GM18868 (cell line): ENCODE measurements at regions not wholly inside any gene's neighbourhood (a gene's known extent, or its start where the extent isn't known, plus 50 kb on each side); places are given as distances from the start of the nearest gene placed in this dataset.

Experiments
- ATAC-seq: cut with Tn5 transposase; IDR thresholded peaks from one replicate; pipeline ENCODE4 v1.9.1; 2021; ENCODE audit warnings: mild to moderate bottlenecking, moderate library complexity; ENCODE audit not compliant: unreplicated experiment

DNA sequence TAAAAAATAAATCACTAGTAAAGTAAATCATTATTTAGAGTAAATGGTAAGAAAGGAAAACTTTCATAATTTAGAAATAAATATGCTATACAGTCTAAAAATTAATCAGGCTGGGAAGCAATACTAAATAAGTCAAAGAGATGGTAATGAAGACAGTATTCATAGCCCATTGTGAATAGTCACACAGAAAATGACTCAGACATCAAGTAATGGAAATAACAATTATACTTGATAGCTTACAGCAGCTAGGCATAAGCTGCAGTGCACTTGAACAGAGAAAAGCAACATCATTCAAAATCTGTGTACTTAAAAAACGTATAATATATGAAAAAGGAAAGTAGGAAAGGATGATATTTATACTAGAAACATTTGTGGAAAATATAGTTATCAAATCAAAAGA, 642.5 kb upstream of the GNPDA2 start:
- no peak for ATAC-seq

DNA sequence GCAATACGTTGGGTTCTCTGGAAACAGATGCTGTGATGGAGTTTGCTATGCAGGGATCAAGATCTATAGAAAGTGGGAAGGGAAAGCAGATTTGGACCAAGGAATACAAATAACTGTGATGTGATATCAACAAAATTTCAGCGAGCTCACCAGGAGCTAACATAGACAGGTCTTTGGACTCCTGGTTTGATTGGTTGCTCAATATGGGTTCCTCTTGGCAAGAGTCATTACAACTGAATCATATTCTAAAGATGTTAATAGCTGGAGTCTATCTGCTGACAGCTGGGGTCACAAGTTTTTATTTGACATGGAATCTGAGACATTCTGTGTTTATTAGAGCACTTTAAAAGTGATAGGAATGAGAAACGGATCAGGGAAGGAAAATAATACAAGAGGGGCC, 637.6 kb upstream of the GNPDA2 start:
- no peak for ATAC-seq

DNA sequence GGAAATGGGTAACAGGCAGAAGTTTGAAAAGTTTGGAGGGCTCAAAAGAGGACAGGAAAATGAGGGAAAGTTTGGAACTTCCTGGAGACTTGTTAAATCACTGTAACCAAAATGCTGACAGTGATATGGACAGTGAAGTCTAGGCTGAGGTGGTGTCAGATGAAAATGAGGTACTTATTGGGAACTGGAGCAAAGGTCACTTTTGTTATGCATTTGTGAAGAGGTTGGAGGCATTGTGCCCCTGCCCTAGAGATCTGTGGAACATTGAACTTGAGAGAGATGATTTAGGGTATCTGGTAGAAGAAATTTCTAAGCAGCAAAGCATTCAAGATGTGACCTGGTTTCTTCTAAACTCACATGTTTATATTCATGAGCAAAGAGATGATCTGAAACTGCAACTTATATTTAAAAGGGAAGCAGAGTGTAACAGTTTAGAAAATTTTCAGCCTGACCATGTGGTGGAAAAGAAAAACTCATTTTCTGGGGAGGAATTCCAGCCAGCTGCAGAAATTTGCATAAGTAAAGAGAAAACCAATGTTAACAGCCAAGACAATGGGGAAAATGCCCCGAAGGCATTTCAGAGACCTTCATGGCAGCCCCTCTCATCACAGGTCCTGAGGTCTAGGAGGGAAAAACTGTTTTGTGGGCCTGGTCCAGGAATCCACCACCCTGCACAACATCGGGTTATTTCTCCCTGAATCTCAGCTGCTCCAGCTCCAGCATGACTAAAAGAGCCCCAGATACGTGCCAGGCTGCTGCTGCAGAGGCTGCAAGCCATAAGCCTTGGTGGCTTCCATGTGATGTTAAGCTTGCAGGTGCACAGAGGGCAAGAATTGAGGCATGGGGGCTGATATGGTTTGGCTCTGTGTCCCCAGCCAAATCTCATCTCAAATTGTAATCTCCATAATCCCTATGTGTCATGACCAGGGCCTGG, 632.5 kb upstream of the GNPDA2 start:
- ATAC-seq = peak; percentile 55

DNA sequence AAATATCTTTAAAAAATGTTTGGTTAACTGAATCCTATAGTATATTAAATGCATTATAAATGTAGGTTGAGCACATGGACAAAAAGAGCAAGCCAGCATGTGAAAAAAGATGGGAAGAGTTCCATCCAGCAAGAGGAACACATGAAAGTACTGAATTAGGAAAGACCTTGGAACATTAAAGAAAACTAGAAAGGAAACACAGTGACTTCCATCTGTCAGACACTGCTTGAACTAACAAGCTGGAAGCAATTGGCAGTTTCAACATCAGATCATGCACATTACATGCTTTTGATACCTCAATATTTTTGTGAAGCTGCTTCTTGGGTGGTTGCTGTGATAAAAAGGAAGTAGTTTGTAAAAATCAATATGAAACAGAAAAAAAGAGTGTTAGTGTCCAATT, 626.8 kb upstream of the GNPDA2 start:
- ATAC-seq = no peak

DNA sequence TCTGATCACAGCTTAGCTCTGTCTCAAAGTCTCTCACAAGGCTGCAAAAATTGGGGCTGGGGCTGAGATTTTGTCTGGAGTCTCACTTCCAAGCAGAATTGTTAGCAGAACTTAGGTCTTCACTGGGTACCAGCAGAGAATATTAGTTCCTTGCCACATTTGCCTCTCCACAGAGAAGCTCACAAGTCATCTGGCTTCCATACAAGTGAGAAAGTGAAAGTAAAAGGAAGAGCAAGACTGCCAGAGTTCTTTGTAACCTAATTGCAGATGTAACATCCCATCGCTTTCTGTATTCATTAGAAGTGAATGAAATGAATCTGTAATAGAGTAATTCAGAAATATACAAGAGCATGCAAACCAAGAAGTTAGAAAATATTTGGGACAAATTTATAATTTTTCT, 624.1 kb upstream of the GNPDA2 start:
- peak; percentile 83 for ATAC-seq

DNA sequence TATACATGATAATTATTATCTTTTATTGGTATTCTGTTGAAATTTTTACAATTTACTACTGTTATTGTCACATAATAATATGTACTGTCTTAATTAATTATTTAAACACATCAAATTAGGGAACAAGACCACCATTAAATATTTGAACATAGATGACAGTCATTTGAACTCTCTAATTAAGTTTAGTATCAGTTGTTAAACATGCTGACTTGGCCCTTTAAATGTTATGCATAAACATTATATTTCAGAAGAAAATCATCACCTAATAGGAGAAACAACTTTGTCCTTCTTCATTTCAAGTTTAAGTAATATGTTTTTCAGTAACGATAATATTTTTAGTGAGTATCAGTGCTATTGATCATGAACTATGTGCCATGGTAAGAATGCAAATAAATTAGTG, 623.5 kb upstream of the GNPDA2 start:
- ATAC-seq = peak; percentile 17

DNA sequence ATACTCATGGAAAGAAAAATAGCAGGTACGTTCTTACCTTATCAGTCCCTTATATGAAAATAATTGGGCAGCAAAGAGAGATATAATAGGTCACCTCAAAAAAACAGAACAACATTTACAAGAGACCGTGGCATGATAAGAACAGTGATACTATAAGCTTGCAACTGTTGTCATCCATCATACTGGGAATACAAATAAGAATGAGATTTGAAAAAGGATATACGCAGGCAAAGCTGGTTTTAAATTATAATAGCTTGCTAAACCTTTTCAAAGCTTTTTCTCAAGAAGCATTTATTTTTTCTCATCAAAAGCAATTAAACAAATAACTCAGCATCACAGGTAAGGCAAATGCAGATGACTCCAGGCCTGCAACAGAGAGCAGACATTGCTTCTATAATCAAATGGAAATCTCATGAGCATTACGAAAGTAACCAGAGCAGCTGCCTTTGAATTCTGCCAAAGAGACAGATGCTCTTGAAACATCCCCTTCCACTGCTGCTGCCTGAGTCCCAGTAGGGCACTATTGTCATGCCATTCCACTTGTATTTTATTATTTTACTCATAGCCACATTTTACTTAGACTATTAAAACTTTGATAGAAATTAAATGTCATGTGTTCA, 620.6 kb upstream of the GNPDA2 start:
- no peak for ATAC-seq

DNA sequence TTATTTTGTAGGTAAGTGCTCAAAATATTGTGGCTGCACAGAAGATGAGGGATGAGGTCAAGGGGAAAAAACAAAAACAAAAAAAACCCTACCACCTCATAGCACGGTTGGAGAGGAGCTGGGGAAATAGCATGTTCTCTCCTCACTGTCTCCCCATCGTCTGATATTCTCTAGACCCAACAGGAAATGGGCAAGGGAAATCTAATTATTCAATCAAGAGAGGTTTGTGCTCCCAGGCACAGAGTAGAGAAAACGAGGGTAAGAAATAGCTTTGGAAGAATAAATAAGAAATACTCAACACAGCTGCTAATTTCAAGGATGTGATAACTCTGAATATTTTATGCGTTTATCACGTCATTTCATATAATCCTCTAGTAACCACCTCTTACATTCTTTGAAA, 619.2 kb upstream of the GNPDA2 start:
- ATAC-seq = no peak

DNA sequence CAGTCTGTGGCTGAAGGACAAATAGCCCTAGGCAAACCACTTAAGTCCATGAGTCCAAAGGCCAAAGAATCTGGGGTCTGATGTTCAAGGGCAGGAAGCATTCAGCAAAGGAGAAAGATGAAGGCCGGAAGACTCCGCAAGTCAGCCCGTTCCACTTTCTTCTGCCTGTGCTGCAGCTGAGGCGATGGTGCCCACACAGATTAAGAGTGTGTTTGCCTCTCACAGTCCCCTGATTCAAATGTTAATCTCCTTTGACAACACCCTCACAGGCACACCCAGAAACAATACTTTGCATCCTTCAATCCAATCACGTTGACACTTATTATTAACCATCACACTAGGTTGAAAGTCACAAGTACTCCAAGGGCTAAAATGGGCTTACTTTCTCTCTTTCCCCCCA, 605.4 kb upstream of the GNPDA2 start:
- ATAC-seq = no peak

DNA sequence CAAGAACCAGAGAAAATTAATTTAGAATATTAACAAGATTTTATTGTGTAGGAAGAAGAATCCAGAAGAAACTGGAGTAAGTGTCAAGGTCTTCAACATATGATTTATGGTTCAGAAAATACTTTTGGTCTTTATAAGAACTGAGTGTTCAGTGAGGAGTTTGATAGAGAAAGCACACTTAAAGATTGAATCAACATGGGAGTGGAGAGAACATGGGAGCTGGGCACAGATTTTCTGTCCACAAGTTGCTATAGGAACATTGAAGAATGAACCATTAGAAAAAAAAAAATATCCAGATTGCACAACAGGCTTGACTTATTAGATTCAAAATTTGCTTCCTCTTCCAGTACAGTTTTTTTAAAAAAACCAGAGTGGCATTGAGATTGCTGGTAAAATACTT, 601.2 kb upstream of the GNPDA2 start:
- ATAC-seq = no peak

DNA sequence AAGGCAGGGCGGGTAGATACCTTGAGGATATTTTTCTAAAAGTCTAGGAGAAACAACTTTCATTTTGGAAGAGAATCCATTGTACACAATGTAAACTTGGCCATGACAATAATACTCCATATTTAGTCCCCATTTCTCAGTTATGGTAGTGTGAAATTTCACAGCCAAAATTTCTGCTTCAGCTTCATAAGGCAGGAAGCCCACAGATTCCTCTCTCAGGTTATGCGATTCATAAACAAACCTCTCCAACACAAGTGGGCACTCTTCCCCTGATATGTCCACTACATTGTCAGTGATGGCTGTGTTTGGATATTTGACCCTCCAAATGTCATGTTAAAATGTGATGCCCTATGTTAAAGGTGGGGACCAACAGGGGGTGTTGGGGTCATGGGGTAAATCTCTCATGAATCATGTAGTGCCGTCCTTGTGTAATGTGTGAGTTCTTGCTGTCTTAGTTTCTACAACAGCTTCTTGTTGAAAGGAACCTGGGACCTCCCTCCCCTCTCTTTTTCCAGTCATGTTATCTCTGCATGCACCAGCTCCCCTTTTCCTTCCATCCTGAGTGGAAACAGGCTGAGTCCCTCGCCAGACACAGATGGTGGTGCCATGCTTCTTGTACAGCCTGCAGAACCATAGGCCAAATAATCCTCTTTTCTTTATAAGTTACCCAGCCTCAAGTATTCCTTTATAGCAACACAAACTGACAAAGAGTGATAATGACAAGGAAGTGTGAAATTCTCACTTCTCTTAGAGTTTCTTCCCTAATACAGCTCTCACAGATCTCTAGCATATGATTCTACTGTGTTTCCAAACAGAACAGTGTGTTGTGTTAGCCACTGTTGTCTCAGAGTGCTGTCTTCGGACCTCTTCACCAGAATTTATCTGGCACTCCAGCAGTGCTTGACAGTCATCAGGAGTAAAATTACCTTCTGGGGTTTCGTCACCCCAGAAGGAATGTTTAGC, 598.4 kb upstream of the GNPDA2 start:
- peak; percentile 70 for ATAC-seq

DNA sequence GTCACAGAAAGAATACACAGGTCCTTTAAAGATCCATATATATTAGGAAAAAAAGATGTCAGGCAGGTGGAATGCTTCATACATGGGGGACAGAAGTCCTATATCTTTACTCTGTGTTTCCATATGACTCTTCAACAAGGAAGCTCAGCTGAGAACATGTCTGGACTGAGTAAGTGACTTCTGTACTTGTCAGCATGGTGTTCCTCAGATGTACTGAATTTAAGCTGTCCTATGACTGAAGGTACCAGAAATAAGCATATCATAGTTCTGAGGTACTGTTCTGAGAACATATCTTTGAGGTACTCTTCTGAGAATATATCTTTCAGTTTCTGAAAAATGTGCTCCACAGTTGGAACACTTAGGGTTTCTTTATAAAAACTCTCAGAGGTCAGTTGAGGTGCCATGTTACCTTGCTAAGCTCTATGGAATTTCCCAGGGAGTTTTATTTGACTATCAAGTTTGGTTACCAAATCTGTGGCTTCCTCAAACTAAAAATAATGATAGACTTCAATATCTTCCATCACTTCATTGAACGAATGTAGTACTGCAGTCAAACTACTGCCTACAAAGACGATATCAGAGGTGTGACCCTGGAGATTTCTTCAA, 597.2 kb upstream of the GNPDA2 start:
- ATAC-seq = peak; percentile 81

DNA sequence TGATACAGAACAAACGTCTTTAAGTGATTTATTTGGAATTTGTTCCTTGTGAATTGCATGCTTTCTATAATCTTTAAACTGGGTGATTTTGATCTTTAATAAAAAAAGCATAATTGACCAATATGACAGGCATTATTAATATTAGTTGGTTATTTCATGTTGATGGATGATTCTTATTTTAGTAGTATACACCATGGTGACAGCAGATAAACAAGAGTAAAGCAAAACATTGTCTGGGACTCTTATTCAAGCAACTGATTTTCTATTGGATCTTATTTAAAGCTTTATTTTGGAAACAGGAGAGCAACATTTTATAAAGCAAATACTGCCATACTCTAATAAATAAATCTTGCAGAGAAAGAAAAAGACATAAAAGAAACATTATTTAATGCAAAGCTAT, 591.4 kb upstream of the GNPDA2 start:
- no peak for ATAC-seq

DNA sequence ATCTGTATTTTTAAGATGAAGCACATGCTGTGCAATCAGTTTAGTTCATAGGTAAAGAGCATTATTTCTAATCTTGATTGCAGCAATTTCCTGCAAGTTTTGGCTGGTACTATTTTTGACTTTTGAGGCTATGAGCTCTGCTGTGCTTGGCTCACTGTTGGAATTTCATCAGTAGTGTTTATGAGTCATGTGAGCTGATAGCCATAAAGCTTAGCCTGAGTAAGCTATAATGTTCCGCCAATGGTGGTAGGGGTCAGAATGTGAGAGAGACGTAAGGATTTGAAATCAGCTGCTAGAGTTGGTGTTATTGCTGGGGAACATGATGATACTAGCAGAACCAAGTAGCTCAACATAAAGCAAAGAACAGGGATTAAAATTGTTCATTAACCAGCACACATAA, 590.9 kb upstream of the GNPDA2 start:
- ATAC-seq = no peak

DNA sequence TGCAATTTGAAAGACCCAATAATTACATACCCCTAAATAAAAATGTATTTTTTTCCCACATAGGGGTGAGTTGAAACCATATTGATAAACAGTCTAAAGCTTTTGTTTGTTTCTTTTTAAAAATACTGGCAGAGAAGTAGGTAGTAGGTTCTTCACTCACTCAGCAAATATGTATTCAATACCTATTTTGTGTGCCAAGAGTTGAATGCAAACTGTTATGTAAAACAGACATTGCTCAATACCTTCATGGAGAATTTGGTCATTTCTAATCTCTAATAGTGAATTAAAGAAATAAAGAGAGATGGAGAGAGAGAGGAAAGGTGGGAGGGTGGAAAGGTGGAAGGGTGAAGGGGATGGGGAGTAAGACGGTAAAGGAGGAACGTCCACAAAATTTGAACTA, 589.9 kb upstream of the GNPDA2 start:
- ATAC-seq = no peak

DNA sequence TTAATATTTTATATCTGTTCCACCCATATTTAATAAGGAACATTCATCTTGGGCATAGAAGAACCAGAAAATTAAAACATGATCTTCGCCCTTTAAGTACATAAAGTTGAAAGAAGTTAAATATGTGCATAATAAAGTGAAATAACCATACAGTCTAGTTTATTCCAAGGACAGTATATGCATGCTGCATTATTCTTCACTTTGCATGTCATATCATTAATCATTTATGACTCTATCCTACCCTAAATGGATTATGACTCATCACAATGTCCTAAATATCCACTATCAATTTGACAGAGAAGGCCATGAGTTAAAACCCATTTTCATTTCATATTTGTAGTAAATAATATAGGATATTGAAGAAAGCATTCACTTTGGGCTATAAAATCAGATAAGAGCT, 576.5 kb upstream of the GNPDA2 start:
- ATAC-seq = no peak

DNA sequence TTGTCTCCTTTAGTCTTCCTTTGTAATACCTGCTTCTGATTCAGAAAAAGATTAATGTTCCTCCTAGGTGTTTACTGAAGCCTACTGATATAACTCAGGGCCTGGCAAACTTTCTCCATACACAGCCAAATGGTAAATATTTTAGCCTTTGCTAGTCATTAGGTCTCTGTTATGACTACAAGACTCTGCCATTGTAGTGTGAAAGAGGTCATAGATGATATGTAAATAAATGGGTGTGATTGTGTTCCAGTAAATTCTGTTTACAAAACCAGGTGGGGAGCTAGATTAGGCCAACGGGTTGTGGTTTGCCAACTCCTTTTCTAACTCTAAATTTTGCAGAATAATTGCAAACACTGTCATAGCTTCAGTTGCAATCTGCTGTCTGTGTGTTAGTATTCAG, 568.1 kb upstream of the GNPDA2 start:
- ATAC-seq = no peak

DNA sequence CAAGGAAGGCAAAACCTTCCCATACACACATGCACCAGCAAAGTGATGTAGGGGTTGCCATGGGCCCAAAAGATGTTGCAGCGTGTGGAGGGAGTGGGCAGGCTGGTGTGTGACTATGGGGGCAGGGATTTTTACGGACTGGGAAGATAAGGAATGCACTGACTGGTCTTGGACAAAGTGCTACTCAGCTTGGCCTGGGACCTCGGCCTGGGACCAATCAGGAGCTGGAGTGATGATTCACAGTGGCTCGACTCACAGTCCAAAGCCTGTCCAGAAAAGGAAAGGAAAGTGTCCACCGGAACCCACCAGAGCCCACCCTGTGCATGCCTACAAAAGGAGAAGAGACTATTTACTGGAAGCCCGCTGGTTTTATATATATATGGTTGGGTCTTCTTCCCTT, 567.0 kb upstream of the GNPDA2 start:
- no peak for ATAC-seq

DNA sequence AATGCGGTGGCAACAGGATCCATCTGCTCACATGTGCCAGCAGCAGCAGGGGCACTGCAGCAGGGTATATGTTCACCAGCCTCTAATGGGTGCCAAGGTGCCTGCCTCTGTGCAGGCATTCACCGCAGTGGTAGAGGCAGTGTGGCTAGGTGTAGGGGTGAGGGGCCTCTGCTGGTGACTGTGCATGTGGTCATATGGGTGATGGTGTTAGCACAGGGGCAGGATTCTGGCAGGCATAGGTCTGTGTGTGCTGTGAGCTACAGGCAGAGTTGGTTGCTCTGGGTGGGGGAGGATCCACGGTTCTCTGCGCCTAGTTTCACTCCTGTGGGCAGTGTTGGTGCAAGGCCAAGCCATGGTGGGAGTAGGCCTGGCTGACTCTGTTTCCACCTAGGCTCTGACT, 566.5 kb upstream of the GNPDA2 start:
- no peak for ATAC-seq

DNA sequence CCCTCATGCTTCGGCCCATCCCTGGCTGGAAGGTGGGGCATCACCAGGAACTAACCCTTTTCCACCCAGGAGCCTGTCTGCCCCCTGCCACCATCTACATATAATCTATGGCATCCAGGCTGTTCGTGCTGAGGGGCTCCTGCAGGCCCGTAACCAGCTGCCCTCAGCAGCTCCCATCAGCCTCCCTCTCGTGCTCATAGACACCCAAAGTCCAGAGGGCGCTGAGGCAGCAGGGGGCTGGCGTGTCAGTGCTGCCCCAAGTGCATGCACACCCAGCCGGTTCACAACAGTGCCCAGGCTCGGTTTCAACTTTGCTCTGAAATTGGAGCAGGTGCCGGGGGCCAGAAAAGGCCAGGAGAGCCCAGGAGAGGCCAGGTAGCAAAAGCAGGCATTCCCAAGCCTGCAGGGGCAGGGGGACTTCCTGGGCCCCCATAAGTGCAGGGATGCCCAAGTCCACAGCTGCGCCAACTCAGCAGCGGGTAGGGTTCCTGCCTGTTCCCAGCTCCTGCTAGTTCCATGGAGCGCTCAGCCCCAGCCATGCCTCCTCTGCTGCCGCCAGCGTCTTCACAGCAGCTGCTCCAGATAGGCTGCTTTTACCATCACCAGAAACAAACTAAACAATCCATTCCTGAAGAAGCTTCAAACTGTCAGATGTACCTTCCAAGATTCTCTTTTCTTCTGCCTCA, 558.2 kb upstream of the GNPDA2 start:
- ATAC-seq = no peak
